HepG2 (cell line): ENCODE measurements at regions not wholly inside any gene's neighbourhood (a gene's known extent, or its start where the extent isn't known, plus 50 kb on each side); places are given as distances from the start of the nearest gene placed in this dataset.

Experiments
- ATAC-seq: fragments of 200-7000 bp; cut with Tn5 transposase; 3 replicates; pipeline ENCODE4 v1.9.1; 2020; ENCODE audit warnings: mild to moderate bottlenecking, moderate library complexity
- BruUV-seq: library from RNA; stranded (reverse); fragments of 400-500 nt; replicated peaks from 2 replicates; lab custom pipeline; 2021; lab: Mats Ljungman, UMichigan
- CTCF ChIA-PET: fragments of 300-600 bp; formaldehyde crosslinking; extraction: SDS; loops from one replicate; lab custom pipeline; 2021; ENCODE audit warnings: low total read pairs, inconsistent platforms, low intra/inter-chr PET ratio; lab: Yijun Ruan, JAX
- POLR2A ChIA-PET: fragments of 350-600 bp; sonication (Branson Sonifier 250); formaldehyde crosslinking; loops from one replicate; lab custom pipeline; 2020; ENCODE audit warnings: antibody characterized with exemption, inconsistent platforms; lab: Yijun Ruan, JAX
- DNase-seq: peaks from one replicate; pipeline ENCODE4 v3.0.0-alpha.2; 2015; ENCODE audit warnings: low spot score
- FAIRE-seq: peaks from 3 replicates; lab custom pipeline; 2011; peaks lifted over from hg19 to GRCh38; lab: Jason Lieb, UNC
- H2AFZ ChIP-seq: one replicate; pipeline ENCODE4 v1.6.1; 2011; ENCODE audit warnings: low read length, inconsistent platforms
- H3K27ac ChIP-seq: fragments of 300-600 bp; 3 replicates; pipeline ENCODE4 v1.8.0; 2011; ENCODE audit warnings: mixed run types, mild to moderate bottlenecking, mixed read lengths, low read length, inconsistent platforms; ENCODE audit not compliant: insufficient read depth; ENCODE audit errors: extremely low read length
- H3K27me3 ChIP-seq, 2 experiments: fragments of 200-600 bp in 1 of 2; 2 replicates in 1 of 2; 3 replicates in 1 of 2; pipeline versions ENCODE4 v1.6.0 to v1.8.0; 2011; ENCODE audit warnings: low read length in 2 of 2, mild to moderate bottlenecking in 2 of 2, moderate library complexity in 2 of 2, inconsistent platforms in 1 of 2; ENCODE audit not compliant: insufficient read depth in 2 of 2, control insufficient read depth in 1 of 2
- H3K36me3 ChIP-seq, 2 experiments: fragments of 200-600 bp in 1 of 2; replicated peaks in 1 of 2; 2 replicates in 1 of 2; 3 replicates in 1 of 2; pipeline versions ENCODE4 v1.5.1 to v1.8.0; 2011; ENCODE audit warnings: low read length in 2 of 2, inconsistent platforms in 1 of 2; ENCODE audit not compliant: insufficient read depth in 2 of 2, control insufficient read depth in 1 of 2
- H3K4me1 ChIP-seq: 2 replicates; pipeline ENCODE4 v1.5.1; 2012; ENCODE audit warnings: low read length, inconsistent platforms; ENCODE audit not compliant: insufficient read depth
- H3K4me2 ChIP-seq: 2 replicates; pipeline ENCODE4 v1.6.0; 2011; ENCODE audit warnings: low read depth, low read length, inconsistent platforms
- H3K4me3 ChIP-seq, 3 experiments: fragments of 200-600 bp in 1 of 3; sonication (generic), shearing (Covaris generic) in 1 of 3; replicated peaks in 1 of 3; 2 replicates each; pipeline ENCODE4 v1.5.1; 2011 to 2016; ENCODE audit warnings: low read length in 3 of 3, inconsistent platforms in 2 of 3, low read depth in 2 of 3, mild to moderate bottlenecking in 2 of 3, control low read depth in 1 of 3, mixed read lengths in 1 of 3; ENCODE audit not compliant: insufficient read depth in 1 of 3
- H3K79me2 ChIP-seq: one replicate; pipeline ENCODE4 v1.6.1; 2011; ENCODE audit warnings: low read length, inconsistent platforms; ENCODE audit not compliant: insufficient read depth
- H3K9ac ChIP-seq: 2 replicates; pipeline ENCODE4 v1.6.0; 2011; ENCODE audit warnings: mild to moderate bottlenecking, low read depth, low read length, inconsistent platforms; ENCODE audit not compliant: insufficient read depth
- H3K9me3 ChIP-seq: 2 replicates; pipeline ENCODE4 v1.5.1; 2012; ENCODE audit warnings: mild to moderate bottlenecking, low read length
- H4K20me1 ChIP-seq: 2 replicates; pipeline ENCODE4 v1.6.0; 2011; ENCODE audit warnings: inconsistent platforms, mild to moderate bottlenecking, low read length, moderate library complexity; ENCODE audit not compliant: insufficient read depth
- AHR ChIP-seq: IDR thresholded peaks from 2 replicates; pipeline ENCODE4 v1.6.1; 2018; ENCODE audit warnings: missing genetic modification reagents, missing compliant biosample characterization
- ELF1 ChIP-seq: sonication (generic); formaldehyde crosslinking; IDR thresholded peaks from 2 replicates; pipeline ENCODE4 v1.4.0; 2020; ENCODE audit warnings: missing genetic modification reagents
- THRA ChIP-seq: sonication (generic); formaldehyde crosslinking; IDR thresholded peaks from 2 replicates; pipeline ENCODE4 v1.4.0; 2020; ENCODE audit warnings: missing genetic modification reagents, borderline replicate concordance
- ZNF34 ChIP-seq: sonication (generic); formaldehyde crosslinking; IDR thresholded peaks from 2 replicates; pipeline ENCODE4 v1.4.0; 2020; ENCODE audit warnings: mild to moderate bottlenecking, missing genetic modification reagents, borderline replicate concordance
- ZNF687 ChIP-seq: sonication (generic); formaldehyde crosslinking; IDR thresholded peaks from 2 replicates; pipeline ENCODE4 v1.5.1; 2020; ENCODE audit warnings: mild to moderate bottlenecking, missing genetic modification reagents, moderate library complexity
- ZSCAN31 ChIP-seq: sonication (generic); formaldehyde crosslinking; IDR thresholded peaks from 2 replicates; pipeline ENCODE4 v1.5.0; 2020; ENCODE audit warnings: low read depth, mild to moderate bottlenecking, missing genetic modification reagents
- WGBS: methylation state at CpG from one replicate; pipeline ENCODE4 v1.1.6; 2017; ENCODE audit warnings: low lambda C conversion rate; 5-methylcytosine and 5-hydroxymethylcytosine counted together
- in situ Hi-C: cut with HindIII; loops from 2 replicates; pipeline ENCODE4 v1.10.0; 2017; ENCODE audit warnings: low pct_unique_long_range_greater_than_20kb; ENCODE audit not compliant: extremely low pct_ligation_motif_present
- intact Hi-C: fragments of 100-400 bp; cut with micrococcal nuclease; formaldehyde crosslinking; loops from one replicate; pipeline ENCODE4 v1.10.0; 2022; ENCODE audit not compliant: unreplicated experiment

GRCh38 chr14:61610900-61611299 is 84.4 kb upstream of the HIF1A start:
- H3K27ac ChIP-seq, result no peak overlapping the region
- 94% methylated on average over 2 of the region's 2 CpGs for WGBS

More at GRCh38 chr14:61610900-61611299, 84.4 kb upstream of the HIF1A start:
- H3K36me3 ChIP-seq, result no peaks in the 10 kb centered on the region
- TF ChIP-seq ELF1 (no peak), ZNF687 (no peak), ZSCAN31 (CRISPR knock-in tag) (no peak), AHR (no peak), THRA (CRISPR knock-in tag) (no peak), ZNF34 (CRISPR knock-in tag) (no peak)
- TF ChIP-seq, all 625 proteins: peak for 0
- Histone ChIP-seq H3K27me3 (no peaks in the 10 kb centered on the region), H3K4me1 (peaks cover 49% of the 10 kb centered on the region), H2AFZ (no peak overlapping the region), H3K9ac (no peak overlapping the region), H3K79me2 (no peaks in the 10 kb centered on the region), H3K9me3 (no peaks in the 10 kb centered on the region), H3K4me3 (no peak overlapping the region), H3K4me2 (no peak overlapping the region), H4K20me1 (no peaks in the 10 kb centered on the region)
- no TSS peak for BruUV-seq
- in situ Hi-C loops (no loop called here), intact Hi-C loops (no loop called here)
- FAIRE-seq (no peak), ATAC-seq (no peak), DNase-seq (no peak)
- CTCF ChIA-PET, result no interaction called here
- POLR2A ChIA-PET, result no interaction called here
